SIG-M5 treated with dmso at 0.1 percent for 504 hours (cell line): ENCODE measurements at regions not wholly inside any gene's neighbourhood (a gene's known extent, or its start where the extent isn't known, plus 50 kb on each side); places are given as distances from the start of the nearest gene placed in this dataset.

Experiments
- DNase-seq: peaks from one replicate; lab custom pipeline; 2025; ENCODE audit not compliant: unreplicated experiment; lab: John Stamatoyannopoulos, UW

GRCh38 chr4:100849319-100849718, 331.5 kb upstream of the EMCN start:
- no peak for DNase-seq

DNA sequence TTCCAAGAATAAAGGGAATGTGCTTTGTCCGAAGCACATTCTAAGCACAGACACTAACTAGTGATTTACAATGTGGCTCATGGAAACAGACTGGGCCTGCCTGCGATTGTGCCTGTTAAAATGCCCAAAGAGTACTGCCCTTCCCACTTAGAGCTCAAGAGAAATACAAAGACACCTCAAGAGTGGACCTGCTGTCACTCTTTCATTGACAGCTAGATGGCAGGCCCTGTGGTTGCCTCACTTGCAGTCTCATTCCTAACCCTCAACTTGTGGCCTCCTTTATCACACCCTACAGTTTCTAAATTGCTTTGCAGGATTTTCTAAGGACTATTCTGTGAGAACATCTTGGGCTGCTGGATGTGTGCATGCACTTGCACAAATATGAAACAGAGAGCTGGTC, 331.0 kb upstream of the EMCN start:
- DNase-seq, result peak; percentile 46

GRCh38 chr4:100843910-100844309, 326.1 kb upstream of the EMCN start:
- DNase-seq, result no peak

DNA sequence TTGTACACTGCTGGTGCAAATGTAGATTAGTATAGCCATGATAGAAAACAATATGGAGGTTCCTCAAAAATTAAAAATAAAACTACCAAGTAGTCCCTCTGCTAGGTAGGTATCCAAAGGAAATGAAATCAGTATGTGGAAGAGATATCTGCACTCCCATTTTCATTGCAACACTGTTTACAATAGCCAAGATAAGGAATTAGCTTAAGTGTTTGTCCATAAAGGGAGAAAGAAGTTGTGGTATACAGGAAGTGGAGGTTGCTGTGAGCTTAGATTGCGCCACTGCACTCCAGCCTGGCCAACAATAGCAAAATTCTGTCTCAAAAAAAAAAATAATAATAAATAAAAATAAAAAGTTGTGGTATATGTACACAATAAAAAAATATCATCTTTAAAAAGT, 325.0 kb upstream of the EMCN start:
- no peak for DNase-seq

DNA sequence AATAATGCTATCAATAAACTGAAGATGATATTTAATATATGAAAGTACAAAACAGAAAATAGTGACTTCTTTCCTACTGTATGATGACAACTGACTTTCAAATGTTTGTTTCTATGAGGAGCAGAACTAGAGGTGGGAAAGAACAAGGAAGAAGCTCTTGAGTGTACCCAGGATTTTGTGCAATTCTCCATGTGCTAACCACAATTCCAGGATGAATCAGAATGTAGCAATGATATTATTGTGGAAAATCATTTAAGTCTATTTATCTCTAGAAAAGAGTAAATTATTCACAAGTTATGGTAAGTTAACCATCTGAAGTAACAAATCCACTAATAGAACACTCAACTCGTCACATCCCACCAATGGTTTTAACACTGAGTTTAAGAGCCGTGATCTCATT, 324.1 kb upstream of the EMCN start:
- DNase-seq, result no peak

DNA sequence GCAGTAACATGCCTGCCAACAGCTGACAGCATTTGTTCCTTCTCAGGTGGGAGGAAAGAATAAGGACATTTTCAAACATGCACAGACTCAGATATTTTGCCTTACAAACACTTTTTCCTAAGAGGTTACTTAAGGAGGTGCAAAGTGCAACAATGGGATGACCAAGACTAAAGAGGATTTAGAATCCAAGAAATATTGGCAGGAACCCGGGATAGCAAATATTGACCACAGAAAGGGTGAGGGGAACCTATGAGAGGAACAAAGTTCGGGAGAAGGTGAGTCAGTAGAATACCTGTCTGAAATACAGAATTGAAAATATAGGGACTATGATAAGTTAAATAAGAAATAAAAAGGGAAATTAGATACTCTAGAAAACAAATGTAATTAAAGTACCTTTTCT, 321.9 kb upstream of the EMCN start:
- DNase-seq, result no peak

GRCh38 chr4:100838286-100838685, 320.5 kb upstream of the EMCN start:
- DNase-seq, result no peak

DNA sequence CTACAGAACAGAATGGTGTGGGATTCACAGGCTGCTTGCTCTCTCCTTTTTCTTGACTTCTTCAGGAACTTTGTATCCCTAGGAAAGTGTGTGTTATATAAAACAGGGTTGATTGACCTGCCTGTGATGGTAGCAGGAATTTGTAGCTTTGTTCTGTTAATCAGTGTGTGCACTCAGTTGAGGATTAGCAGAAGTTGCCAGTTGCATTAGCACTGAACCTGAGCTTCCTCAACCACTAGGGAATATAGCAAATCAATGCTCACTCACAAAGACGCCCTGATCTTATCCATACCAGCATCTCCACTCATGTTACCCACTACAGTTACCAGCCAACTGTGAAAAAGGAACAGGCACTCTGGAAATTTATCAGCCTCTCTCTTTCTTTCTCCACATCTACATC, 319.1 kb upstream of the EMCN start:
- DNase-seq, result no peak

GRCh38 chr4:100834616-100835015, 316.8 kb upstream of the EMCN start:
- DNase-seq, result no peak

DNA sequence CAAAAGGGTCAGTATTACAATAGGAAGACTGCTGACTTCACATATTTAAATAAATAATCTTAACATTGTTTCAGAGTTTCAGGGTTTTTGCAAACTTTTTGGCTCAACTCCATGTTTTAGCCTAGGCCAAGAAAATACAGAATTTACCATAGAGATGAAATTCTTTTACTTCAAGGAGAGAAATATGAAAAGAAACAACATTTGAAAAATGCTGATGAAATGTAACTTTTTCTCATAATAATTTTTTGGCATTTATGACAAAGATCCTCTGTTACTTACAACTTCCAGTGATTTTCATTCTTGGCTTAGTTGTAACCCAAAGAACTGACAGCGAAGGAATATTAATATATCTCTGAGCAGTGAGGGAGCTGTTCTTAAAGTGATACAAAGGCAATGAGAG, 316.1 kb upstream of the EMCN start:
- DNase-seq, result no peak

DNA sequence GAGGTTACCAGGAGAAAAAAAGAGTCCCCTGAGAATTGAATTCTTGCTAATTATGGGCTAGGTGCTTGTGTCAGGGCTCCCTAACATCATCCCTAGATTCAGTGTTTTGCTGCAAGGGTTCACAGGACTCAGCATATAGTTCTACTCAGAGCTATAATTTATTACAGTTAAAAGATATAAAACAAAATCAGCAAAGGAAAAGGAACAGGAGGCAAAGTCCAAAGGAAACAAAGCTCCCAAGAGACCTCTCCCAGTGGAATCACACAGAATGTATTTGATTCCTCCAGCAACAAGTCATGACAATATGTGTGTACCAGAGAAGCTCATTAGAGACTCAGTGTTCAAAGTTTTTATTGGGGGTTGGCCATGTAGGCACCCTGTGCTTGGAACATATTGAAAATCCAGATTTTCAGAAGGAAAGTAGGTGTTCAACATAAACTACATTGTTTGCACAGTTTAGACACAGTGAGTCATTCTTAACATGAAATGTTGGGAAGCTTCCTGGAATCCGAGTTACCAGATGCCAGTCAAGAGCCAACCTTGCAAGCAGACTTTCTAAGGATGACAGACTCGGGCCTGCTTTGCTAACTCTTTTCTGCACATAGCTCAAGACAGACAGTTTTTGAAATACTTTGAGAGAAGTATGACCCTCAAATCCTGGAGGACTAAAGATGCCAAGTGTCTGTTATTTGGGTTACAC, 311.3 kb upstream of the EMCN start:
- no peak for DNase-seq

GRCh38 chr4:100828364-100828763, 310.5 kb upstream of the EMCN start:
- DNase-seq, result no peak

DNA sequence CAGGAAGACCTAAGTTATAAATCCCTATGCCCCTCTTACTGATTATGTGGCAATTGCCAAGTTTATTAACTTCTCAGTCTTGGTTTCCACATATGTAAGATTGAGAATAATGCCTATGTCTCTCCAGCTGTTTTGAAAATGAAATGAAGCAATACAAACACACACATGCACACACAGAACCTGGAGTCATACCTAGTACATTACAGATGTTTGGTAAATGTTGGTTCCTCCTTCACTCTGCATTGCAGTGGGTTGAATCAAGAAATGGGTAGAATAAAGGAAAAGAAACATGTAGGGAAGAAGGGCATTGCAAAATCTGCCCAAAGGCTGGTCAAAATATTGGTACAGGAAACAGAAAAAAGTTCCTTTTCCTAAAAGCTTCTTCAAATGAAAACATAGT, 309.9 kb upstream of the EMCN start:
- DNase-seq, result no peak

DNA sequence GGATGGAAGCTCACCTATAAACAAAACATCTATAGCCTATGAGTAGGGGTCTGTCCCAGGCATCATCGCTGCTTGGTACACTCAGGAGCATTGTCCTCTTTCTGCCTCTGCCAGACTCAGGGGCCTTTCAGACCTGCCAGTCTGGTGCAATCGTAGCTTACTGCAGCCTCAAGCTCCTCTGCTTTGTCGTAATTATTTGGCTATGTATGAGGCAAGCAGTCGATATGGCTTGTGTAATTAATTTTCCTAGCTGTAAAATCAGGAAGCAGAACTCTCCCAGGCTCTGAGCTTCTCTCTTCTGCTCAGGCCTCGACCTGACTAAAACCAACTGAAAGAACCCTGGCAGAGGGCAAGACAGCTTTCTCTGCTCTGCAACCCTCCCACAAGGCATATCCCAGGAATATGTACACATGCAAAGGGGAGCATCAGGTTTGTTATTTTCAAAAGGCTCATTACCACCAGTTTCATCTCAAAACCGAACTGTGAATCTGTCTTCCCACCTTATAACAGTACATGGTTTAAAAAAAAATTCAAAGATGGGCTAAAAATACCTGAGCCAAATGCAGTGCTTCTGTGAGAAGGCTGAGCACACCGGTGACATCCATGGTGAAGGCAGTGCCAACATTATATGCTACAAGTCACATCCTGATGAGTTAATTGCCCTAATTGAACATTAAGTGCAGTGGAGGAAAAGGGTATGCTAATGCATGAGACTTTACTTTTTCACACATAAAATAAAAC, 309.2 kb upstream of the EMCN start:
- DNase-seq, result peak; percentile 54

GRCh38 chr4:100826067-100826466, 308.2 kb upstream of the EMCN start:
- DNase-seq, result no peak

- DNase-seq, result no peak
Measured at GRCh38 chr4:100823993-100824323, 306.1 kb upstream of the EMCN start.

DNA sequence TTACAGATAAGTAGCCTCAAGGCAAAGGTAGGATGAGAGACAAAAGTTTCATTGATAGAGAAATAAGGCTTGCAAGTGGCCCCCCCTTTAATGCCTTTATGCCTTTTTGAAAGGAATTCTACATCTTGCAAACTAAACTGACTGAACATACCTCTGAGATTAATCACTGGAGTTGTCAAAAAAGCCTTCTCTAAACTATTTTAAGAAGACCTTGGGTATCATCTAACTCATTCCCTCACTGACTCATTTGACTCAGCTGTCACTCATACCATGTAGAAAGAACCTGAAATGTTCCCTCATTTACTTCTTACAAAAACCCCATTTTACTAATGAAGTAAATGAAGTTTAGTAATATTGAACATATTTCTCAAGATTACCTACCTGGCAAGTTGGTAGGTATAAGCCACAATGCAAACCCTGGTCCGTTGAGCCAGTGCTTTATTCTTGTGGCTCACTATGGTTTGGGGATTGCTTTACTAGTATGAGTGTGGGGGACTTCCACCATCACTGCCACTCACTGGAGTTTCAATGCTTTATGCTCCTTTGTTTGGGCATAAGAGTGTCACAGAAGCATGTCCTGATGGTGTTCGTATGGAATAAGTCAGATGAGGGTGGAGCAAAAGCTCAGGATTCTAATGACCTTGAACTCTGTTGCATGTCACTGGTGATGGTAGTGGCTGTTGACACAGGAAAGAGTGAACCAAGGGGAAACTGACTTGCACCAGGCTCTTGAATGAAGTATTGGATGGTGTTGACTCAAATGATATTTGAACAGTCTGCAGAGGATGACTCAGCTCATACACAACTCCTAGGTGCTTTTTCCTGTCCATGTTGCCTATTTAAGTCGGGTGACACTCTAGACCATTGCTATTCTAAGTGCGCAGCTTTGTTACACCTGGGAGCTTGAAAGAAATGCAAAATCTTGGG, 305.5 kb upstream of the EMCN start:
- no peak for DNase-seq

DNA sequence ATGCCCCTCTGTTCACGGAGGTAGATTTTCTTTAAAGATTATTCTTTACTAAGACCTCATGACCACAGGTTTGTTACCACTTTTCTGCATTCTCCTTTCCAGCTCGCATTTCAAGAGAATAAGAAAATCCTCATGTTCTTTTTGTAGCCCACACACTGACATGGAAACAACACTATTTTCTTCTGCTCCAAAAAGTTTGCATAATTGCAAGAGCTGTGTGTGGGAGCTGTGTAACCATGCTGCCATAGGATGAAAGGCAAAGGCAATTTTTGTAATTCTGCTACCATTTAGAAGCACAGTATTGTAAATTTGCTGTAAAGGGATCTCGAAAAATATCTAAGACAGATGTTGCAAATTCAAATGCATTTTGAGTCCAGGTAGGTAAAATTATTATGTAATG, 302.4 kb upstream of the EMCN start:
- DNase-seq, result no peak

DNA sequence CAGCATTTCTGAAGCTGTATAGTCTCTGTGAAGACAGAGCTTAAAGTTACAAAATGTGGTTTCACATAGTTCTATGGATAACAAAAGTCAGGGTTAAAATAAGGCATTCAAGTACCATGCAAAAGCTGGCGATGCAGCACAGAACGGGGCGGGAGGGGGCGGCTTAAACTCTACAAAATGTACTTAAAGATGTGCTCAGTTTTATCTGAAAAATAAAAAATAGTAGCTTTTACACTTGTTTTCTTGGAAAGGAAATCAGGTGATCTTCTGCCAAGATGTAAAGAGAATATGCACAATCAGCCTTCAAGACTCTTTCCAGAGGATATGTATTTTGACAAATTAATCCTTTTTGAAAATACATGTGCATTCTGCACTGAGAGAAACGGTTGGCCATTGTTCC, 301.7 kb upstream of the EMCN start:
- no peak for DNase-seq

GRCh38 chr4:100816436-100817045, 298.7 kb upstream of the EMCN start:
- DNase-seq, result no peak

DNA sequence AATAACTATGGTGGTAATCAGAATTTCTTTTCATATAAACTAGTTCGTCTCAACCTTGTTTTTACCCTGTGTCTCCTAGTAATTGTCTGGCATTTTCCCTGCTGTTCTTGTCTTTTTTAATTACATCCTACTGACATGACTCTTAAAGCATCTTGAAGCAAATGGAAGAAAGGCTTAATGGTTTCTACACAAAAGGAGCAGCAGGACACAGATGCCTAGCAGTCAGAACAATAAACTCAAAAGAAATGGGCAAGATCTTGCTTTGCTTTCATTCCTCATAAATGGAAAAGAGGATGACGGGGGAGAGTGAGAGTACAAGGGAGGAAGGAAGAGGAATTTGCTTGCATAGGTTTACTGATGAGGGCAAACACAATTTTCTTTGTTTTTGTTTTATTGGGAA, 293.2 kb upstream of the EMCN start:
- DNase-seq, result no peak

DNA sequence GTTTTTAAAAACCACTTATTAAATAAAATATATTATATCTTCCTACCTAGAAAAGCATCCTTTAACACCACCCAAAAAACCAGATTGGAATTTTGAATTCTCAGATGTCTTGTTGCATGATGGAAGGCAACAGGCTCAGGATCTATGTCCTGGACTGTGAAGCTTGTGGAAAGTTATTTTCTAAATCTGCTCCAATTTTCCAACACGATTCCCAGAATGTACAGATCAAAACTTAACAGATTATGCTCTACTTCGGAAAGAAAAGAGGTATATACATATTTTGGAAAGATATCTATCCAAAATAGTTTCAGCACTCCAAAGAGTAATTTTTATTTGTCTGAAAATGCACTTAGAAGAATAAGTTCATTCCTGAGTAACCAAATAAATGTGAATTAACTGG, 291.7 kb upstream of the EMCN start:
- DNase-seq, result no peak
